SK-N-MC (cell line): ENCODE measurements at regions not wholly inside any gene's neighbourhood (a gene's known extent, or its start where the extent isn't known, plus 50 kb on each side); places are given as distances from the start of the nearest gene placed in this dataset.

Experiments used
- DNase-seq: peaks from one replicate; pipeline ENCODE4 v3.0.0-alpha.2; 2011; ENCODE audit warnings: low read depth, low spot score
- H3K27ac ChIP-seq: fragments of 200-600 bp; sonication (generic); 2 replicates; pipeline ENCODE4 v1.5.1; 2016; ENCODE audit warnings: mixed run types
- H3K36me3 ChIP-seq: fragments of 200-600 bp; sonication (generic); 2 replicates; pipeline ENCODE4 v1.6.1; 2017; ENCODE audit warnings: antibody characterized with exemption, low read length, mixed read lengths; ENCODE audit not compliant: insufficient read depth
- H3K4me3 ChIP-seq: fragments of 200-600 bp; sonication (generic); 2 replicates; pipeline ENCODE4 v1.5.1; 2016
- H3K9ac ChIP-seq: fragments of 200-600 bp; sonication (generic); 2 replicates; pipeline ENCODE4 v1.8.0; 2017; ENCODE audit warnings: mixed run types, mixed read lengths; ENCODE audit not compliant: insufficient read length
- H3K9me3 ChIP-seq: fragments of 200-600 bp; sonication (generic); 2 replicates; pipeline ENCODE4 v1.6.1; 2017; ENCODE audit warnings: low read depth, mild to moderate bottlenecking, antibody characterized with exemption, low read length, moderate library complexity, mixed read lengths
- EZH2 ChIP-seq: fragments of 200-600 bp; sonication (generic); IDR thresholded peaks from one replicate; pipeline ENCODE4 v1.6.1; 2017; ENCODE audit warnings: antibody characterized with exemption
- FOXP2 ChIP-seq: optimal IDR thresholded peaks from 2 replicates; pipeline ENCODE3; 2011; ENCODE audit warnings: mild to moderate bottlenecking, moderate library complexity; ENCODE audit not compliant: insufficient read depth; ENCODE audit errors: extremely low read length, control extremely low read depth
- POLR2AphosphoS5 ChIP-seq: IDR thresholded peaks from 2 replicates; pipeline ENCODE4 v1.6.1; 2012; ENCODE audit warnings: mild to moderate bottlenecking, low read depth, low read length, borderline replicate concordance

DNA sequence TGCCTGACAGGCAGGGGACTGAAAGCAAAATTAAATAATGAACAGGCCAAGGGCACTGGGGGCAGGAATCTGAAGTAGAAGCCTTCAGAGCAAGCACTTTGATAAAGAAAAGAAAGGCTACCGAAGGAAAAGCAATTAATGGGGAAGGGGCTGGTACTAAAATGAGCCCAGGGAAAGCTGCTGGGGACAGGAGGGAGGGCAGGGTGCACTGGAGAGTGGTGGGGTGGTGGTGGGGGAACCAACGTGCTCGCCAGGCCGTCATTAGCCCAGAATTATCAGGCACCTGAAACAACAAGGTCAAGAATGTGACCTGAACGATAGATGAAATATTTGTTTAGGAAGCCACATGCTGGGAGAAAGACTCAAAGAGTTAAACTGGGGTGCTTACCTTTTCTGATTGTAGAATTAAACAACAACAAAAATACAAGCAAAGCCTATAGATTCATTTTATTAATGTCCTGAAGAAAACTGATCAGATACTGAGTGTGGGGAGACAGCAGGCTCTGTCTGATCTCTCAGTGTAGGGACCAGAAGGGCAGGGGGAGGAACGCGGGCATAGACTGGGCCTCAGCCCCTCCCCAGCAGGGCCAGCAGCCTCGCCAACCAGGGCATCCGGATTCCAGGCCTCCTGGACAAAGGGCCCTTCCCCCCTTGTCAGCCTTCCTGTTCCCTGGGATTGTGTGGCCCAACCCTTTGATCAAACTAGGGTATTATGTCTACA, 239.7 kb upstream of the KLF3 start:
- Histone ChIP-seq H3K27ac (no peak overlapping the region), H3K9me3 (no peaks in the 10 kb centered on the region), H3K36me3 (no peaks in the 10 kb centered on the region), H3K4me3 (no peak overlapping the region), H3K9ac (no peak overlapping the region)
- no peak for DNase-seq
- no peak for TF ChIP-seq FOXP2
- TF ChIP-seq EZH2: no peak
- TF ChIP-seq POLR2AphosphoS5: no peak

DNA sequence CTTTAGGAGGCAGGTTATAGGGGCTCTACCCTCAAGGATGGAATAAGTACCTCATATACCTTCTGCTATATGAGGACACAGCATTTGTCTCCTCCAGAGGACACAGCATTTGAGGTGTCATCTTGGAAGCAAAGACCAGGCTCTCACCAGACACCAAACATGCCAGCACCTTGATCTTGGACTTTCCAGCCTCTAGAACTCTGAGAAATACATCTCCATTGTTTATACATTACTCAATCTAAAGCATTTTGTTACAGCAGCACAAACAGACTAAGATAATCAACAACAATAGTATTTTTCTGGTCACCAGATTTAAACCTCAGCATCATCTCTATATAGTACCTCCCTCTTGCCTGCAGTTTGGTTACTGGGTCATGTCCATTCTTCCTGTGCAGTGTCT, 237.5 kb upstream of the KLF3 start:
- Histone ChIP-seq H3K9me3 (no peaks in the 10 kb centered on the region), H3K27ac (no peak overlapping the region), H3K4me3 (no peak overlapping the region), H3K9ac (no peak overlapping the region), H3K36me3 (no peaks in the 10 kb centered on the region)
- no peak for DNase-seq
- no peak for TF ChIP-seq POLR2AphosphoS5
- TF ChIP-seq FOXP2: no peak
- TF ChIP-seq EZH2: no peak

DNA sequence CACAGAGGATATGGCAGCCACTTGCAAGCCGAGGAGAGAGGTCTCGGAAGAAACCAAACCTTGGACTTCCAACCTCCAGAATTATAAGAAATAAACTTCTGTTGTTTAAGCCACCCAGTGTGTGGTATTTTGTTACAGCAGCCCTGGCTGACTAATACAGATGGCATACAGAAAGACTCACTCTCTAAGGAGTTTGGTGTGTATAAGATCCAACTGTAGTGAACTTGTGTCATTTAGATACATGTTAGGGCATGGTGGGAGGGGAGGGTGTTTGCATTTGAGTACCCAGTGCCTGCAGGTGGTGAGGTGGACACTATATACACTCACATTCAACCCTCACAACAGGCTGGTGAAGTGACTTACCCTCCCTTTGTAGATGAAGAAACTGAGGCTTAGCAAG, 233.2 kb upstream of the KLF3 start:
- Histone ChIP-seq H3K27ac (no peak overlapping the region), H3K36me3 (no peaks in the 10 kb centered on the region), H3K9me3 (no peaks in the 10 kb centered on the region), H3K9ac (no peak overlapping the region), H3K4me3 (no peak overlapping the region)
- DNase-seq: no peak
- TF ChIP-seq FOXP2: no peak
- TF ChIP-seq EZH2: no peak
- no peak for TF ChIP-seq POLR2AphosphoS5

DNA sequence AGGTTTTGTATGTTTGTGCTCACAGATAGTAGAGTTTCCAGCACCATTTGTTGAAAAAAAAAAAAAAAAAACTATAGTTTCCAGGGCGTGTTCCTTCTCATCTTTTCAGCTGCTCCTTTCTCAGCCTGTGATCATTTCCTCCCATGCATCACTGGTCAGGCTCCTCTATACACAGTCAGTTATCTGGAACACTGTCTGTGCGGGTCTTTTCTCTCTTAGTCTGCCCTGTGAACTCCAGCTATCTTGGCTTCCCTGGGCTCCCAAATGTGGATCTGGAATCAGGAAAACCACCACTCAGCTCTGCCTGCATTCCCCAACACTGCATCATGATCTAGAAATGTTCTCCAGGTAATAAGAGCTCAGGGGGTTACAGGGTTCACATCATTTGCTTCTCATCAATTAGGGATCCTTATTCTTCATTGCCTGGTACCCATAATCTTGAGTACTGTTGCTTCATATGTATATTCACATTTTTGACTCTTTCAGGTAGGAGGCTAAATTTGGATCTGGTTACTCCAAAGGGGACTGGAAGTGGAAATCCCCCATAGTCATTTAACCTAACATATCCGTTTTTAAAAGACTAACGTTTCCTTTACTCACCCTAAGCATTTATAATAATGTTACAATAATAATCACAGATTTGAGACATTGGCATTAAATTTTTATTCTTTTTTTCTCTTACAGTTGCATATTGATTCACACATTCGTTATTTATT, 221.8 kb upstream of the KLF3 start:
- Histone ChIP-seq H3K9ac (no peak overlapping the region), H3K27ac (no peak overlapping the region), H3K9me3 (no peaks in the 10 kb centered on the region), H3K36me3 (no peaks in the 10 kb centered on the region), H3K4me3 (no peak overlapping the region)
- TF ChIP-seq EZH2 (no peak), POLR2AphosphoS5 (no peak), FOXP2 (no peak)
- no peak for DNase-seq

DNA sequence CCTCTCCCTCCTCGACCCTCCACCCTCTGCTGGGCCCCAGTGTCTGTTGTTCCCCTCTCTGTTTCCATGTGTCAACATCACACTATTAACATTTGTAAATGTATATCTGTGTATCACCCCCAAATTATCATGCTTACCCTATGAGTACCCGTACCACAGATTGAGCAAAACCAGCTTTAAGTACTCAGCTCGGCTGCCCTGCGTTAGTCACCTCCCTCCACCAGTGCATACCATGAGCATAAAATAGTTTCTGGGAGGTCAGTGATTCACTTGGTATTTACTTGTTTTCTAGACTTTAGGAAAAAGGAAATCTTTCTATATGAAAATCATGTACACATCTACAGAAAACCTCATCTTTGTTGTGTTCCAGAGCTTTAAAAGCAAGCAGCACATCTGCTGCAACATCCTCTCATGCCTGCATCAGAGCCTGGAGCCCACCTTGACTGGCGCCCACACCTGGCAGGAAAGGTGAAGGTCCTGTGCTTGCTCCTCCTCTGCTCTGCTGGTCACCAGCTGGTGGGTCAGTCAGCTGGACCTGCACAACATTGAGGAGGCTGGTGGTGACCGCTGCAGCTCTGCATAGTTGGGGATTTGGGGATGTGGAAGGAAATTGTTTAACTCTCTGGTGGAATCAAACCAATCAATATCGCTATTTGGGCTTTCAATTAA, 214.4 kb upstream of the KLF3 start:
- Histone ChIP-seq H3K27ac (no peak overlapping the region), H3K9me3 (no peaks in the 10 kb centered on the region), H3K9ac (no peak overlapping the region), H3K4me3 (no peak overlapping the region), H3K36me3 (no peaks in the 10 kb centered on the region)
- no peak for TF ChIP-seq EZH2
- TF ChIP-seq POLR2AphosphoS5: no peak
- no peak for TF ChIP-seq FOXP2
- DNase-seq: no peak

DNA sequence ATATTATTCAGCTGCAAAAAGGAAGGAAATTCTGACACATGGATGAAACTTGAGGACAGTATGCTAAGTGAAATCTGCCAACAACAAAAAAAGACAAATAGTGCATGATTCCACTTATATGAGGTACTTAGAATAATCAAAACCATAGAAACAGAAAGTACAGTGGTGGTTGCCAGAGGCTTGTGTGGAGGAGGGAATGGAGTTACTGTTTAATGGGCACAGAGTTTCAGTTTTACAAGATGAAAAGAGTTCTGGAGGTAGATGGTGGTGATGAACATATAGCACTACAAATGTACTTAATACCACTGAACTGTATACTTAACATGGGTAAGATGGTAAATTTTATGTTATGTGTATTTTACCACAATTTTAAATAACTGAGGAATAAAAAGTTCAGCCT, 212.0 kb upstream of the KLF3 start:
- Histone ChIP-seq H3K9ac (no peak overlapping the region), H3K9me3 (no peaks in the 10 kb centered on the region), H3K4me3 (no peak overlapping the region), H3K27ac (no peak overlapping the region), H3K36me3 (no peaks in the 10 kb centered on the region)
- TF ChIP-seq EZH2: no peak
- TF ChIP-seq POLR2AphosphoS5: no peak
- no peak for TF ChIP-seq FOXP2
- DNase-seq: no peak

DNA sequence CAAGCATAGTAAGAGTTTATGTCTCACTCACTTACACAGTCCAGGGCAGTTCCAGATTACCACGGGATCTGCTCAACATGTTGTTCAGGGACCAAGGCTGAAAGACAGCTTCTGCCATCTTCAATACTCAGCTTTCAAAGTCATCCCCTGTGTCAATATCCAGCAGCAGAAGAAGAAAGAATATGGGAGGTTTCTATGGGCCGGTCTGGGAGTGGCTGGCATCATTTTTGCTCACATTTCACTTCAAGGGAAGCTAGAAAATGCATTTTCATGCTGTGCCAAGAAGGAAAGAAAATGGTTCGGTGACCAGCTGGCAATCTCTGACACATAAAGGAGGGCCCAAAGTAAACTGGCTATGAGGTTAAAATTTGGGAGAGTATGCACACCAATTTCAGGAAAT, 211.5 kb upstream of the KLF3 start:
- no peaks in the 10 kb centered on the region for H3K36me3 ChIP-seq
- TF ChIP-seq FOXP2: no peak
- no peak for TF ChIP-seq EZH2
- no peak for TF ChIP-seq POLR2AphosphoS5
- H3K9ac ChIP-seq: no peak overlapping the region
- H3K4me3 ChIP-seq: no peak overlapping the region
- H3K27ac ChIP-seq: no peak overlapping the region
- H3K9me3 ChIP-seq: no peaks in the 10 kb centered on the region
- no peak for DNase-seq

DNA sequence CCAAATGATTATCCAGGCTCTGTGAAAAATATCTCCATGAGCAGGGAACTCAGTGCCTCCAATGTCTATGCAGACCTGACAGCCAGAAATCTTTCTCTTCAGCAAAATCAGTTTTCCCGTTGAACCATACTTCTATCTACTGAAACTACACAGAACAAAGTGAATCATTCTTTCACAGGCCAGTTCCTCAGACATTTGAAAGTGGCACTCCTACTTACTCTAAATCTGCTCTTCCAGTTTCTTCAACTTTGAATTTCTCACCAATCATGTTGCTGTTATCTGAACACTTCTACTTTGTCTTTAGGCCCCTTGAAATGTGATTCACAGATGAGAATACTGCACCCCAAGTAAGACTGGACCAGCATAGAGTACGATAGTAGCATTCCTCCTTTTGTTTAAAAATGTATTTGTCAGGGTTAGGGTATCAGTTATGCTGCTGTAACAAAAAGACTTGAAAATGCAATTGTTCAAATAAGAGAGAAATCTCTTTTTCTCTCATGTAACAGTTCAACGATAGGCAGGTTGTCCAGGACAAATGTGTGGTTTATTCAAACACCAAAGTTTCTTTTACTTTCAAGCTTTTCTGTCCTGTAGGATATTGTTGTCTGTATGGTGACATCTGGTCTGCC, 210.6 kb upstream of the KLF3 start:
- DNase-seq: no peak
- Histone ChIP-seq H3K4me3 (no peak overlapping the region), H3K27ac (no peak overlapping the region), H3K9me3 (no peaks in the 10 kb centered on the region), H3K9ac (no peak overlapping the region), H3K36me3 (no peaks in the 10 kb centered on the region)
- TF ChIP-seq FOXP2 (no peak), POLR2AphosphoS5 (no peak), EZH2 (no peak)
